SK-N-SH (cell line): ENCODE measurements at regions not wholly inside any gene's neighbourhood (a gene's known extent, or its start where the extent isn't known, plus 50 kb on each side); places are given as distances from the start of the nearest gene placed in this dataset.

Experiments used
- CTCF ChIA-PET: fragments of 300-600, 350-600 bp; formaldehyde crosslinking; extraction: SDS; loops from one replicate; lab custom pipeline; 2021; lab: Yijun Ruan, JAX
- POLR2A ChIA-PET: fragments of 350-600 bp; sonication (Branson Sonifier 250); formaldehyde crosslinking; extraction: SDS; loops from one replicate; lab custom pipeline; 2020; ENCODE audit warnings: antibody characterized with exemption, inconsistent platforms; lab: Yijun Ruan, JAX
- DNase-seq: peaks from one replicate; pipeline ENCODE4 v3.0.0; 2012
- H2AFZ ChIP-seq: fragments of 200-600 bp; sonication (generic); 2 replicates; pipeline ENCODE4 v1.8.1; 2016; ENCODE audit warnings: antibody characterized with exemption, mild to moderate bottlenecking, low read depth
- H3F3A ChIP-seq: fragments of 200-600 bp; sonication (generic); replicated peaks from 2 replicates; pipeline ENCODE3; 2016; ENCODE audit warnings: antibody characterized with exemption, mild to moderate bottlenecking; ENCODE audit not compliant: insufficient read depth
- H3K27ac ChIP-seq, 2 experiments: fragments of 200-500 bp in 1 of 2; fragments of 200-600 bp in 1 of 2; sonication (Bioruptor generic) in 1 of 2; sonication (generic), shearing (Covaris generic) in 1 of 2; 2 replicates each; pipeline versions ENCODE4 v1.5.1 to v1.6.1; 2014 to 2016; ENCODE audit warnings: low read depth in 2 of 2, inconsistent platforms in 1 of 2, low read length in 1 of 2, mild to moderate bottlenecking in 1 of 2, mixed read lengths in 1 of 2
- H3K27me3 ChIP-seq: fragments of 200-600 bp; sonication (generic), shearing (Covaris generic); 2 replicates; pipeline ENCODE4 v1.6.1; 2016; ENCODE audit warnings: mixed run types; ENCODE audit not compliant: insufficient read depth
- H3K36me3 ChIP-seq, 2 experiments: fragments of 200-500 bp in 1 of 2; fragments of 200-600 bp in 1 of 2; sonication (Bioruptor generic) in 1 of 2; sonication (generic) in 1 of 2; replicated peaks in 1 of 2; 2 replicates each; pipeline versions ENCODE3 to v1.5.1; 2014 to 2016; ENCODE audit warnings: low read length in 1 of 2, mild to moderate bottlenecking in 1 of 2; ENCODE audit not compliant: insufficient read depth in 2 of 2, control insufficient read depth in 1 of 2
- H3K4me1 ChIP-seq, 2 experiments: fragments of 200-500 bp in 1 of 2; fragments of 200-600 bp in 1 of 2; sonication (Bioruptor generic) in 1 of 2; sonication (generic), shearing (Covaris generic) in 1 of 2; 2 replicates each; pipeline versions ENCODE4 v1.5.1 to v1.6.1; 2014 to 2016; ENCODE audit warnings: low read depth in 1 of 2, low read length in 1 of 2, mixed run types in 1 of 2; ENCODE audit not compliant: insufficient read depth in 2 of 2, control insufficient read depth in 1 of 2
- H3K4me2 ChIP-seq: fragments of 200-600 bp; sonication (generic), shearing (Covaris generic); 2 replicates; pipeline ENCODE4 v1.6.1; 2017; ENCODE audit warnings: mixed run types
- H3K4me3 ChIP-seq, 2 experiments: fragments of 200-500 bp in 1 of 2; fragments of 200-600 bp in 1 of 2; sonication (Bioruptor generic) in 1 of 2; sonication (generic), shearing (Covaris generic) in 1 of 2; 2 replicates each; pipeline versions ENCODE4 v1.5.1 to v1.8.1; 2014 to 2016; ENCODE audit warnings: low read depth in 2 of 2, inconsistent platforms in 1 of 2, low read length in 1 of 2, mild to moderate bottlenecking in 1 of 2, mixed read lengths in 1 of 2, moderate library complexity in 1 of 2
- H3K79me2 ChIP-seq: fragments of 200-600 bp; sonication (generic); 2 replicates; pipeline ENCODE4 v1.8.1; 2017; ENCODE audit warnings: mild to moderate bottlenecking; ENCODE audit not compliant: insufficient read depth
- H3K9ac ChIP-seq: fragments of 200-600 bp; sonication (generic); 2 replicates; pipeline ENCODE4 v1.6.1; 2017; ENCODE audit warnings: mixed run types
- H3K9me2 ChIP-seq: fragments of 200-600 bp; sonication (generic); 2 replicates; pipeline ENCODE4 v1.6.1; 2017; ENCODE audit warnings: mixed run types
- H3K9me3 ChIP-seq: fragments of 200-600 bp; sonication (generic); 2 replicates; pipeline ENCODE4 v1.6.1; 2017; ENCODE audit warnings: mixed run types, mild to moderate bottlenecking, moderate library complexity
- H4K20me1 ChIP-seq: fragments of 200-600 bp; sonication (generic); 2 replicates; pipeline ENCODE4 v1.6.1; 2017; ENCODE audit warnings: mild to moderate bottlenecking, mixed run types; ENCODE audit not compliant: insufficient read depth
- EP300 ChIP-seq, 2 experiments: IDR thresholded peaks; 2 replicates each; pipeline versions ENCODE4 v1.4.0 to v1.6.1; 2012; ENCODE audit warnings: borderline replicate concordance in 1 of 2, low read depth in 1 of 2, low read length in 1 of 2
- MEF2A ChIP-seq: IDR thresholded peaks from 2 replicates; pipeline ENCODE4 v1.4.0; 2012; ENCODE audit warnings: low read depth, borderline replicate concordance
- SIN3A ChIP-seq: IDR thresholded peaks from 2 replicates; pipeline ENCODE4 v1.6.1; 2012; ENCODE audit warnings: low read depth, mild to moderate bottlenecking, low read length, moderate library complexity, borderline replicate concordance
- TCF12 ChIP-seq: IDR thresholded peaks from 2 replicates; pipeline ENCODE4 v1.4.0; 2012
- TEAD4 ChIP-seq: IDR thresholded peaks from 2 replicates; pipeline ENCODE4 v1.4.0; 2012; ENCODE audit warnings: mild to moderate bottlenecking, borderline replicate concordance; ENCODE audit not compliant: insufficient read depth
- USF1 ChIP-seq: IDR thresholded peaks from 2 replicates; pipeline ENCODE4 v1.4.0; 2012; ENCODE audit warnings: low read depth, borderline replicate concordance
- YY1 ChIP-seq: IDR thresholded peaks from 2 replicates; pipeline ENCODE4 v1.4.0; 2012; ENCODE audit warnings: low read depth, mild to moderate bottlenecking
- WGBS: methylation state at CpG from one replicate; pipeline ENCODE4 v1.1.6; 2017; ENCODE audit warnings: low lambda C conversion rate; 5-methylcytosine and 5-hydroxymethylcytosine counted together

- H3K36me3 ChIP-seq = no peaks in the 10 kb centered on the region
- H3K9ac ChIP-seq = no peak overlapping the region
- H3K79me2 ChIP-seq = no peaks in the 10 kb centered on the region
- H3K27me3 ChIP-seq = no peaks in the 10 kb centered on the region
- H3K4me1 ChIP-seq = no peaks in the 10 kb centered on the region
- H3K27ac ChIP-seq = no peak overlapping the region
- POLR2A ChIA-PET = no interaction called here
- H3K4me3 ChIP-seq = no peak overlapping the region
- CTCF ChIA-PET = no interaction called here
- H2AFZ ChIP-seq = no peak overlapping the region
- DNase-seq = no peak
- H3K9me2 ChIP-seq = no peaks in the 10 kb centered on the region
- no peaks in the 10 kb centered on the region for H3K9me3 ChIP-seq
- H3K4me2 ChIP-seq = no peak overlapping the region
- no peaks in the 10 kb centered on the region for H4K20me1 ChIP-seq
- no peaks in the 10 kb centered on the region for H3F3A ChIP-seq
- WGBS = 41% methylated on average over 2 of the region's 2 CpGs
- TF ChIP-seq SIN3A (no peak), MEF2A (no peak), TCF12 (no peak), YY1 (no peak)
Observed at GRCh38 chr5:164555809-164556208, 1050.4 kb downstream of the MAT2B start.

DNA sequence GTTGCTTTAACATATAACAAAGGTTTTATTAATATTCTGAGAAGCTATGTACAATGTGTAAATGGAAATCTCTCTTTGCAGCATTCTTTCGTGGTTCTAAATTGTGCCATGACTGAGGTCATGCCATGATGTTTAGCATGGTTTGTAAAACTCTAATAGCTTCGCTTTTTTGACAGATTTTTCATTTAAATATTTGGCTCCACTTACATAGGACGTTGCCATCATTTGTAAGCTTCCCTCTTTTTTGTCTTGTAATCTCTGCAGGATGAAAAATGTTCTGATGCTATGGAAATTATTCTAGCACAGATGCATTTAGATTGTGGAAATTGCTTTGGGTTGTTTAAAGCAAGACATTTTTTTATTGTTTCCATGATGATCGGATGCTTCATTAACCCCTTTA, 1054.8 kb downstream of the MAT2B start:
- no peak overlapping the region for H3K9ac ChIP-seq
- ChIA-PET CTCF (interaction anchor here (0.6 to 1.5 kb wide), 3 partner anchors 13 to 56 kb away, joined by 3 to 4 read pairs (median 4); no protein-coding TSS in a partner anchor), POLR2A (no interaction called here)
- H4K20me1 ChIP-seq = no peaks in the 10 kb centered on the region
- peak overlapping the region in 1 of 2 experiments; percentile 30; a peak in 2 of 4 replicates for H3K27ac ChIP-seq
- H3K27me3 ChIP-seq = no peaks in the 10 kb centered on the region
- no peaks in the 10 kb centered on the region for H3K79me2 ChIP-seq
- 30% methylated on average over 4 of the region's 4 CpGs for WGBS
- no peak for TF ChIP-seq USF1
- no peaks in the 10 kb centered on the region for H3K36me3 ChIP-seq
- no peak for DNase-seq
- no peaks in the 10 kb centered on the region for H3K9me2 ChIP-seq
- H3F3A ChIP-seq = no peaks in the 10 kb centered on the region
- H3K4me3 ChIP-seq = no peak overlapping the region
- no peaks in the 10 kb centered on the region; a peak in 1 of 4 replicates for H3K4me1 ChIP-seq
- no peak overlapping the region for H3K4me2 ChIP-seq
- no peaks in the 10 kb centered on the region for H3K9me3 ChIP-seq
- no peak overlapping the region for H2AFZ ChIP-seq

- no peaks in the 10 kb centered on the region for H4K20me1 ChIP-seq
- H3K27me3 ChIP-seq = no peaks in the 10 kb centered on the region
- 52% methylated on average over 7 of the region's 7 CpGs for WGBS
- no peaks in the 10 kb centered on the region for H3K9me2 ChIP-seq
- ChIA-PET CTCF (no interaction called here), POLR2A (no interaction called here)
- H3K4me2 ChIP-seq = no peak overlapping the region
- no peak overlapping the region for H3K9ac ChIP-seq
- no peaks in the 10 kb centered on the region for H3K9me3 ChIP-seq
- H3F3A ChIP-seq = no peaks in the 10 kb centered on the region
- no peaks in the 10 kb centered on the region for H3K36me3 ChIP-seq
- no peaks in the 10 kb centered on the region for H3K79me2 ChIP-seq
- no peak overlapping the region for H2AFZ ChIP-seq
- DNase-seq = no peak
- H3K4me1 ChIP-seq = no peaks in the 10 kb centered on the region; a peak in 1 of 4 replicates
- H3K27ac ChIP-seq = peak overlapping the region in 1 of 2 experiments; percentile 67; a peak in 2 of 4 replicates
- no peak overlapping the region for H3K4me3 ChIP-seq
- peak in 1 of 2 experiments; percentile 50; a peak in 2 of 4 replicates for TF ChIP-seq EP300 (IDR thresholded peaks at IDR 0.05; ENCODE audit: borderline replicate concordance in 1 of 2, low read depth in 1 of 2, low read length in 1 of 2)
- TF ChIP-seq TEAD4 = no peak
Observed at GRCh38 chr5:164561933-164562872, 1056.8 kb downstream of the MAT2B start.
